H1 (cell line): ENCODE measurements at regions not wholly inside any gene's neighbourhood (a gene's known extent, or its start where the extent isn't known, plus 50 kb on each side); places are given as distances from the start of the nearest gene placed in this dataset.

Experiments
- CTCF ChIA-PET: fragments of 300-600 bp; sonication (Branson Sonifier 250); formaldehyde crosslinking; loops from one replicate; lab custom pipeline; 2021; ENCODE audit not compliant: partially characterized antibody; lab: Charles Lee
- POLR2A ChIA-PET: fragments of 300-600 bp; sonication (Branson Sonifier 250); formaldehyde crosslinking; loops from one replicate; lab custom pipeline; 2021; ENCODE audit warnings: inconsistent platforms; ENCODE audit not compliant: partially characterized antibody; lab: Charles Lee
- DNase-seq, 2 experiments: peaks; one replicate each; pipeline versions ENCODE4 v3.0.0 to v3.0.0-alpha.2; 2010 to 2022; ENCODE audit warnings: low spot score in 2 of 2, low read depth in 1 of 2, mixed read lengths in 1 of 2
- FAIRE-seq: peaks from 2 replicates; lab custom pipeline; 2011; peaks lifted over from hg19 to GRCh38; lab: Jason Lieb, UNC
- H2AFZ ChIP-seq: 2 replicates; pipeline ENCODE4 v1.8.1; 2012; ENCODE audit warnings: low read length, inconsistent platforms
- H2AK5ac ChIP-seq: 2 replicates; pipeline ENCODE4 v1.6.1; 2013; ENCODE audit warnings: low read depth, low read length
- H2BK120ac ChIP-seq: replicated peaks from 2 replicates; pipeline ENCODE3; 2013; ENCODE audit warnings: low read depth, low read length, inconsistent platforms
- H2BK12ac ChIP-seq: 2 replicates; pipeline ENCODE4 v1.6.1; 2013; ENCODE audit warnings: low read depth, low read length
- H2BK15ac ChIP-seq: 2 replicates; pipeline ENCODE4 v1.6.1; 2013; ENCODE audit warnings: low read length
- H2BK20ac ChIP-seq: 2 replicates; pipeline ENCODE4 v1.6.1; 2013; ENCODE audit warnings: low read length
- H2BK5ac ChIP-seq: 2 replicates; pipeline ENCODE4 v1.6.1; 2013; ENCODE audit warnings: low read depth, low read length
- H3K14ac ChIP-seq: 2 replicates; pipeline ENCODE4 v1.6.1; 2013; ENCODE audit warnings: inconsistent platforms; ENCODE audit not compliant: insufficient read length
- H3K18ac ChIP-seq: 2 replicates; pipeline ENCODE4 v1.6.1; 2013; ENCODE audit warnings: low read length; ENCODE audit errors: extremely low read depth
- H3K23ac ChIP-seq: 2 replicates; pipeline ENCODE4 v1.6.1; 2013; ENCODE audit warnings: inconsistent platforms; ENCODE audit not compliant: insufficient read length
- H3K23me2 ChIP-seq: 2 replicates; pipeline ENCODE4 v1.6.1; 2013; ENCODE audit warnings: low read depth, low read length
- H3K27ac ChIP-seq: 2 replicates; pipeline ENCODE4 v1.6.1; 2011; ENCODE audit warnings: low read depth, low read length, inconsistent platforms
- H3K27me3 ChIP-seq, 4 experiments: replicated peaks in 1 of 4; 1 replicate in 1 of 4; 2 replicates in 3 of 4; pipeline versions ENCODE4 v1.6.1 to v1.8.1; 2011 to 2013; ENCODE audit warnings: low read length in 3 of 4, mild to moderate bottlenecking in 3 of 4, inconsistent platforms in 2 of 4, mixed read lengths in 2 of 4, moderate library complexity in 1 of 4; ENCODE audit not compliant: control insufficient read depth in 3 of 4, insufficient read depth in 3 of 4; ENCODE audit errors: extremely low read depth in 1 of 4
- H3K36me3 ChIP-seq, 4 experiments: 2 replicates each; pipeline versions ENCODE4 v1.6.1 to v1.8.1; 2011 to 2013; ENCODE audit warnings: mild to moderate bottlenecking in 4 of 4, low read length in 3 of 4, moderate library complexity in 2 of 4, control low read depth in 1 of 4, inconsistent platforms in 1 of 4; ENCODE audit not compliant: insufficient read depth in 4 of 4, control insufficient read depth in 2 of 4
- H3K4ac ChIP-seq: replicated peaks from 2 replicates; pipeline ENCODE3; 2013; ENCODE audit warnings: low read length, low read depth, mixed read lengths, inconsistent platforms; ENCODE audit not compliant: insufficient read length
- H3K4me1 ChIP-seq, 4 experiments: replicated peaks in 1 of 4; 1 replicate in 1 of 4; 2 replicates in 3 of 4; pipeline versions ENCODE4 v1.6.1 to v1.8.1; 2011 to 2013; ENCODE audit warnings: low read length in 3 of 4, inconsistent platforms in 2 of 4, mixed read lengths in 1 of 4; ENCODE audit not compliant: insufficient read depth in 4 of 4, control insufficient read depth in 3 of 4
- H3K4me2 ChIP-seq, 2 experiments: 2 replicates each; pipeline versions ENCODE4 v1.6.1 to v1.8.1; 2011 to 2013; ENCODE audit warnings: low read depth in 2 of 2, low read length in 2 of 2, control low read depth in 1 of 2, inconsistent platforms in 1 of 2, mild to moderate bottlenecking in 1 of 2; ENCODE audit not compliant: insufficient read depth in 1 of 2
- H3K4me3 ChIP-seq, 4 experiments: fragments of 200-600, 300-600 bp in 1 of 4; sonication (generic), shearing (Covaris generic), sonication (Bioruptor Twin) in 1 of 4; 2 replicates each; pipeline versions ENCODE4 v1.5.1 to v1.8.1; 2011 to 2016; ENCODE audit warnings: low read length in 4 of 4, low read depth in 3 of 4, control low read depth in 2 of 4, inconsistent platforms in 2 of 4, mild to moderate bottlenecking in 2 of 4, mixed read lengths in 1 of 4, moderate library complexity in 1 of 4; ENCODE audit not compliant: insufficient read depth in 2 of 4; ENCODE audit errors: extremely low read depth in 1 of 4
- H3K56ac ChIP-seq: replicated peaks from 2 replicates; pipeline ENCODE3; 2013; ENCODE audit warnings: low read depth, mild to moderate bottlenecking, mixed read lengths, low read length, inconsistent platforms; ENCODE audit not compliant: insufficient read length
- H3K79me1 ChIP-seq: 2 replicates; pipeline ENCODE4 v1.6.1; 2013; ENCODE audit warnings: low read depth, low read length, control low read depth
- H3K79me2 ChIP-seq, 2 experiments: 2 replicates each; pipeline versions ENCODE4 v1.6.1 to v1.8.1; 2012 to 2013; ENCODE audit warnings: low read length in 2 of 2, mild to moderate bottlenecking in 2 of 2, inconsistent platforms in 1 of 2; ENCODE audit not compliant: insufficient read depth in 2 of 2, control insufficient read depth in 1 of 2
- H3K9ac ChIP-seq, 4 experiments: replicated peaks in 1 of 4; 1 replicate in 1 of 4; 2 replicates in 3 of 4; pipeline versions ENCODE4 v1.6.1 to v1.8.1; 2011 to 2013; ENCODE audit warnings: low read depth in 3 of 4, low read length in 3 of 4, control low read depth in 2 of 4, mild to moderate bottlenecking in 2 of 4, moderate library complexity in 2 of 4, inconsistent platforms in 1 of 4; ENCODE audit errors: extremely low read depth in 1 of 4
- H3K9me3 ChIP-seq, 2 experiments: 2 replicates each; pipeline versions ENCODE4 v1.6.1 to v1.8.1; 2012 to 2013; ENCODE audit warnings: mild to moderate bottlenecking in 2 of 2, moderate library complexity in 2 of 2, control low read depth in 1 of 2, inconsistent platforms in 1 of 2, low read depth in 1 of 2, low read length in 1 of 2, mixed read lengths in 1 of 2; ENCODE audit not compliant: insufficient read depth in 2 of 2
- H4K20me1 ChIP-seq, 2 experiments: replicated peaks in 1 of 2; 2 replicates each; pipeline versions ENCODE3 to v1.8.1; 2011 to 2013; ENCODE audit warnings: inconsistent platforms in 2 of 2, low read length in 2 of 2, mild to moderate bottlenecking in 1 of 2; ENCODE audit not compliant: insufficient read depth in 2 of 2, control insufficient read depth in 1 of 2
- H4K5ac ChIP-seq: 2 replicates; pipeline ENCODE4 v1.6.1; 2013; ENCODE audit warnings: low read length, low read depth, mixed read lengths, inconsistent platforms; ENCODE audit not compliant: insufficient read length
- H4K8ac ChIP-seq: 2 replicates; pipeline ENCODE4 v1.8.0; 2013; ENCODE audit warnings: mild to moderate bottlenecking, moderate library complexity, low read length, inconsistent platforms; ENCODE audit not compliant: insufficient read depth; ENCODE audit errors: extremely low read depth
- H4K91ac ChIP-seq: replicated peaks from 2 replicates; pipeline ENCODE3; 2013; ENCODE audit warnings: low read length, mixed read lengths, inconsistent platforms; ENCODE audit not compliant: insufficient read length
- YY1 ChIP-seq: IDR thresholded peaks from 2 replicates; pipeline ENCODE4 v1.6.1; 2011; ENCODE audit warnings: low read depth, mild to moderate bottlenecking, low read length
- WGBS, 2 experiments: shearing (Covaris generic) in 1 of 2; methylation state at CpG; one replicate each; pipeline versions ENCODE4 v1.1.6 to v1.1.7; 2013 to 2015; ENCODE audit warnings: low lambda C conversion rate in 2 of 2, mixed read lengths in 2 of 2, inconsistent platforms in 1 of 2, low coverage in 1 of 2, missing lambda C conversion rate in 1 of 2; ENCODE audit not compliant: insufficient replicate concordance in 2 of 2, insufficient coverage in 1 of 2, insufficient read length in 1 of 2; ENCODE audit errors: extremely low coverage in 1 of 2, missing lambda C conversion rate in 1 of 2; 5-methylcytosine and 5-hydroxymethylcytosine counted together

- Histone ChIP-seq H3K27me3 (no peaks in the 10 kb centered on the region), H3K4me1 (no peaks in the 10 kb centered on the region), H3K4me3 (no peak overlapping the region), H3K56ac (no peak overlapping the region), H3K36me3 (no peaks in the 10 kb centered on the region), H3K23ac (no peak overlapping the region), H2AK5ac (no peak overlapping the region), H2BK5ac (no peak overlapping the region), H2AFZ (no peak overlapping the region), H4K5ac (no peak overlapping the region), H4K91ac (no peak overlapping the region), H2BK12ac (no peak overlapping the region), H4K20me1 (no peaks in the 10 kb centered on the region), H3K9me3 (no peaks in the 10 kb centered on the region), H3K27ac (no peak overlapping the region), H3K4ac (no peak overlapping the region), H2BK120ac (no peak overlapping the region), H3K4me2 (no peak overlapping the region), H3K79me2 (no peaks in the 10 kb centered on the region), H2BK20ac (no peak overlapping the region), H4K8ac (no peak overlapping the region), H3K14ac (no peak overlapping the region), H3K79me1 (no peaks in the 10 kb centered on the region), H2BK15ac (no peak overlapping the region), H3K23me2 (no peaks in the 10 kb centered on the region; the same call in 1 of the 2 replicates), H3K18ac (no peak overlapping the region), H3K9ac (no peak overlapping the region)
- POLR2A ChIA-PET, result no interaction called here
- 97% methylated on average over 2 of the region's 2 CpGs; no CpG with 5 or more reads in 1 of the 2 experiments for WGBS, 2 experiments
- CTCF ChIA-PET, result no interaction called here
- no peak for TF ChIP-seq YY1
- FAIRE-seq (no peak), DNase-seq (no peak)
Measured at GRCh38 chr4:133981327-133981726, 220.3 kb downstream of the PABPC4L start.
